Spinal cord (tissue), 9 donors: ENCODE measurements at regions not wholly inside any gene's neighbourhood (a gene's known extent, or its start where the extent isn't known, plus 50 kb on each side); places are given as distances from the start of the nearest gene placed in this dataset.
"Not testable (repeated sequence)": the region's sequence is repeated elsewhere in the genome, so short reads cannot be mapped to it uniquely, and the experiment has no call there.

Experiments used
- DNase-seq, 6 donors: peaks; one replicate each; pipeline versions ENCODE4 v3.0.0 to v3.0.0-alpha.2; 2013 to 2015; ENCODE audit warnings: low spot score in 6 of 6, low read depth in 4 of 6
- H3K27ac ChIP-seq: one replicate; pipeline ENCODE4 v1.5.1; 2013; ENCODE audit warnings: low read depth, low read length, control low read depth
- H3K27me3 ChIP-seq: one replicate; pipeline ENCODE4 v1.6.1; 2013; ENCODE audit warnings: low read length; ENCODE audit not compliant: control insufficient read depth, insufficient read depth
- H3K36me3 ChIP-seq: one replicate; pipeline ENCODE4 v1.6.1; 2013; ENCODE audit warnings: low read length; ENCODE audit not compliant: control insufficient read depth, insufficient read depth
- H3K4me1 ChIP-seq: one replicate; pipeline ENCODE4 v1.6.1; 2013; ENCODE audit warnings: low read length; ENCODE audit not compliant: control insufficient read depth, insufficient read depth
- H3K4me3 ChIP-seq: one replicate; pipeline ENCODE4 v1.5.1; 2013; ENCODE audit warnings: low read depth, low read length, control low read depth
- H3K9me3 ChIP-seq: one replicate; pipeline ENCODE4 v1.6.1; 2013; ENCODE audit warnings: low read length; ENCODE audit not compliant: control insufficient read depth, insufficient read depth
- WGBS: methylation state at CpG from one replicate; pipeline ENCODE4 v1.1.5; 2013; ENCODE audit warnings: missing lambda C conversion rate; ENCODE audit not compliant: insufficient coverage; 5-methylcytosine and 5-hydroxymethylcytosine counted together
- donor health status: healthy.

DNA sequence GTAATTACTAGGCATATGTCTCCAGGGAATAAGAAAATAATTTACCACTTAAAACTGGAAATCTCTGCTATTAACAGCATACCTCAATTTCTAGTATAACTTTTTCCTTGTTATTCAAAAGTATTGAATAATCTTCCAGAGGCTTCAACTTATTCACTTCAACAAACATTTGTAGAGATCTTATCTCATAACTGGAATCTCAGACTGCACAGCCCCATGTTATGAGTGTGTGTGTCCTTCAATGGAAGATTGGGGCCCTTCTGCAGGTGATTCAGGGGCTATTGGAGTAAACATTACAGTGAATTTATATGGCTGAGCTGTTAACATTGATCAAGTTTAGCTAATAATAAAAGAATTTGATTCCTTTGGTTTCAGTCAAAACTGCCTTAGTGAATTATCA, 946.1 kb downstream of the TTLL7 start:
- Histone ChIP-seq H3K9me3 (no peaks in the 10 kb centered on the region), H3K27me3 (no peaks in the 10 kb centered on the region), H3K4me1 (no peaks in the 10 kb centered on the region), H3K4me3 (no peak overlapping the region), H3K36me3 (no peaks in the 10 kb centered on the region), H3K27ac (no peak overlapping the region)
- DNase-seq = no peak

DNA sequence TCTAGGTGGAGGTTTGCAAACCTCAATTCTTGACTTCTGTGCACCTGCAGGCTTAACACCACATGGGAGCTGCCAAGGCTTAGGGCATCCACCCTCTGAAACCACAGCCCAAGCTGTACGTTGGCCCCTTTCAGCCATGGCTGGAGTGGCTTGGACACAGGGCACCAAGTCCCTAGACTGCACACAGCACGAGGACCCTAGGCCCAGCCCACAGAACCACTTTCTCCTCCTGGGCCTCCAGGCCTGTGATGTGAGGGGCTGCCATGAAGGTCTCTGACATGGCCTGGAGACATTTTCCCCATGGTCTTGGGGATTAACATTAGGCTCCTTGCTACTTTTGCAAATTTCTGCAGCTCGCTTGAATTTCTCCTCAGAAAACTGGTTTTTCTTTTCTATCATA, 947.9 kb downstream of the TTLL7 start:
- H3K4me1 ChIP-seq, DNase-seq, H3K4me3 ChIP-seq, H3K27me3 ChIP-seq, H3K9me3 ChIP-seq, H3K36me3 ChIP-seq, H3K27ac ChIP-seq: not testable (repeated sequence)
- WGBS = 94% methylated on average over 3 of the region's 3 CpGs

DNA sequence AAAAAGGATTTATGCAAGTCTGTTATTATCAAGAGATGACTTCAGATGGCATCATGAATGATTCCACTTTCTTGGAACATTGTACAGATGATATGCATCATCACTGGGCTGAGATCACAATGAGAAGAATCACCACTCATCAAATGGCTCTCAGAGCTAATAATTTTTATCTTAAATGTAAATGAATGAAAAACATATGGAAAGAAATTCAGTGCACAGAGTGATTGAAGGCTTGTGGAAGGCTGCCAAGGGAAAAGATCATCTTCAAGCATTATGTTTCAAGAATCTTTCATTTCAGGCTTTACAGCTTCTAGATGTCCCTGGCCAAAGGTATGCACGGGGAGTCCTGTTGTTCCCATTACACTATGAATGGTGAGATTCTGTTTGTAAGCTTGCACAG, 955.7 kb downstream of the TTLL7 start:
- no peaks in the 10 kb centered on the region for H3K9me3 ChIP-seq
- no peak overlapping the region for H3K27ac ChIP-seq
- no peaks in the 10 kb centered on the region for H3K36me3 ChIP-seq
- H3K4me1 ChIP-seq = no peaks in the 10 kb centered on the region
- H3K4me3 ChIP-seq = no peak overlapping the region
- WGBS = no CpG with 5 or more reads among the region's 1 CpG
- no peaks in the 10 kb centered on the region for H3K27me3 ChIP-seq
- DNase-seq = peak in 1 of 6 donors; percentile 6

DNA sequence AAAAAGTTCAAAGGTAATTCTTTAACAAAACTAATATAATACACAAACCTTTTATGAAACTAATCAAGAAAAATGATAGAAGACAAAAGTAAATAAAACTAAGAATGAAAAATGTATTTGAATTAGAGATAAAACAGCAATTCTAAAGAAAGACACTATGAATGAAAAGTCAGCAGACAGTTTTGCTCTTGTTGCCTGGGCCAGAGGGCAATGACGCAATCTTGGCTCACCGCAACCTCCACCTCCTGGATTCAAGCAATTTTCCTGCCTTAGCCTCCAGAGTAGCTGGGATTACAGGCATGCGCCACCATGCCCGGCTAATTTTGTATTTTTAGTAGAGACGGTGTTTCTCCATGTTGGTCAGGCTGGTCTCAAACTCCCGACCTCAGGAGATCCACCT, 959.8 kb downstream of the TTLL7 start:
- not testable (repeated sequence) for H3K4me1 ChIP-seq, H3K36me3 ChIP-seq, H3K27ac ChIP-seq, H3K4me3 ChIP-seq, DNase-seq, H3K27me3 ChIP-seq, H3K9me3 ChIP-seq
- 100% methylated on average over 6 of the region's 6 CpGs for WGBS

DNA sequence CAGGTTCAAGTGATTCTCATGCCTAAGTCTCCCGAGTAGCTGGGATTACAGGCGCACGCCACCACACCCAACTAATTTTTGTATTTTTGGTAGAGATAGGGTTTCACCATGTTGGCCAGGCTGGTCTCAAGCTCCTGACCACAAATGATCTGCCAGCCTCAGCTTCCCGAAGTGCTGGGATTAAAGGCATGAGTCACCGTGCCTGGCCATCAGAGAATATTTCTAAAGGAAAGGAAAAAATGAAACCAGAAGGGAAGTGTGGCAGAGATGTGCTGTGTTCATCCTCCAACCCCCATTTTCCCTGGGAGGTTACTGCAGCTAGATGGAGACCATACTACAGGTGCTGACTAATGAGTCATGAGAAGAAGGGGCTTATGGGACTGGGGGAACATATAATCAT, 964.1 kb downstream of the TTLL7 start:
- Histone ChIP-seq H3K27ac (no peak overlapping the region), H3K9me3 (no peaks in the 10 kb centered on the region), H3K4me1 (no peaks in the 10 kb centered on the region), H3K36me3 (no peaks in the 10 kb centered on the region), H3K4me3 (no peak overlapping the region), H3K27me3 (no peaks in the 10 kb centered on the region)
- WGBS = 100% methylated on average over 2 of the region's 5 CpGs
- no peak for DNase-seq

DNA sequence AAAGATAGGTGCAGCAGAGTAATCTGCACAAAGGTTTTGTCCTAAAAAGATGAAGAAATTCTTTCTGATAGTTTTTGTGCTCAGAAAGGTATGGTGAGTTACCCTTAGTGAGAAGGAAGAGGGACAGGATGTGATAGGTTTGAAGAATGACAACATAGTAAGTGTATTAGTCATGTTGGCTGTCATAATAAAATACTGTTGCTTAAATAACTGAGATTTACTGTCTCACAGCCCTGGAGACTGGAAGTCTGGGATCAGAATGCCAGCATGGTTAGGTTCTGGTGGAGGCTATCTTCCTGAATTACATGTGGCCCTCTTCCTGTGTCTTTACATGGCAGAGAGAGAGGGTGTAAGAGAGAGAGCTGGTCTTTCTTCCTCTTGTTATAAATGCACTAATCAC, 965.2 kb downstream of the TTLL7 start:
- H3K27ac ChIP-seq = no peak overlapping the region
- no peaks in the 10 kb centered on the region for H3K9me3 ChIP-seq
- no peaks in the 10 kb centered on the region for H3K27me3 ChIP-seq
- H3K36me3 ChIP-seq = no peaks in the 10 kb centered on the region
- H3K4me3 ChIP-seq = no peak overlapping the region
- no peak for DNase-seq
- no peaks in the 10 kb centered on the region for H3K4me1 ChIP-seq

DNA sequence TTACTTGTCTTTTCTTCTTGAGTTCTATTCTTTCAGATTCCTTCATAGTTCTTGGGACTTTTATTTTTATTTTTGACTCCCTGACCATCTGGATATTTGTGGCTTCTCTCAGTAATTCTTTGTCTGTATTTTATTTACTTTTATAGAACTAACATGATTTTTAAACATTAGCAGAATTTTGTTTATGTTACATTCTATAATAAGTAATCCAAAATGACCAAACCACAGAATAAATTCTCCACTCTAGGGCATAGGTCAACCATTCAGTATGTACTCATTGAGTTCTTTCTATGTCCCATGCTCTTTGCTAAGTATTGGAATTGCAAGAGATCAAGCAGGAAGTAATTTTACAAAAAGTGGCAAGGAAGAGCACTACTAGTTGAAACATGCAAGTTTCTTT, 969.0 kb downstream of the TTLL7 start:
- H3K9me3 ChIP-seq = no peaks in the 10 kb centered on the region
- H3K4me1 ChIP-seq = no peaks in the 10 kb centered on the region
- no peaks in the 10 kb centered on the region for H3K36me3 ChIP-seq
- H3K4me3 ChIP-seq = no peak overlapping the region
- H3K27me3 ChIP-seq = no peaks in the 10 kb centered on the region
- no peak overlapping the region for H3K27ac ChIP-seq
- DNase-seq = no peak

DNA sequence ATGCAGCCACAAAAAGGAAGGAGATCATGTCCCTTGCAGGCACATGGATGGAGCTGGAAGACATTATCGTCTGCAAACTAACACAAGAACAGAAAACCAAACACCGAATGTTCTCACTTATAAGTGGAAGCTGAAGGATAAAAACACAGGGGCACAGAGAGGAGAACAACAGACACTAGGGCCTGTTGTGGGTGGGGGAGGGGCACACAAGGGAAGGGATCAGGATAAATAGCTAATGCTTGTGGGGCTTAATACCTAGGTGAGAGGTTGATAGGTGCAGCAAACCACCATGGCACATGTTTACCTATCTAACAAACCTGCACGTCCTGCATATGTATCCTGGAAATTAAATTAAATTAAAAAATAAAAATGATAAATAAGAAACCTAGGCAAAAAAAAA, 969.9 kb downstream of the TTLL7 start:
- no peak overlapping the region for H3K27ac ChIP-seq
- no CpG with 5 or more reads among the region's 3 CpGs for WGBS
- DNase-seq = no peak

DNA sequence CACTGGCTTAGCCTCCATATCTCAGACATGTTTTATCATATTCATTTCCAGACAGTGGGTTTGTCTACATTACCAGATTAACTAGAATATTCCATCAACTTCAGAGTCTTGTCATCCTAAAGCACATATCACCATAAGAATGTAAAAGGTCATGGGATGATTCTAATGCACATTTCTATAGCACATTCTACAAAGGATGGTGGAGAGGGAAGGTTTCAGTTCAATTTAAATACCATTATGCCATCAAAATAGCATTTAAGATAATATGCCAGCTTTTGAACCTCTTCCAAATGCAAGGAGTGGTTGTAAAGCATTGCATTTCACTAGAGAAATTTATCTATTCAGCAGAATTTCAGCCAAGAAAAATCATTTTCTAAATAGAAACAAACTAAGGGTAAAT, 970.5 kb downstream of the TTLL7 start:
- no peak for DNase-seq
- Histone ChIP-seq H3K4me3 (no peak overlapping the region), H3K27me3 (no peaks in the 10 kb centered on the region), H3K9me3 (no peaks in the 10 kb centered on the region), H3K4me1 (no peaks in the 10 kb centered on the region), H3K36me3 (no peaks in the 10 kb centered on the region), H3K27ac (no peak overlapping the region)

More for the DNA sequence above, 969.9 kb downstream of the TTLL7 start:
- H3K36me3 ChIP-seq = no peaks in the 10 kb centered on the region
- H3K27me3 ChIP-seq = no peaks in the 10 kb centered on the region
- no peaks in the 10 kb centered on the region for H3K9me3 ChIP-seq
- H3K4me3 ChIP-seq = no peak overlapping the region
- no peaks in the 10 kb centered on the region for H3K4me1 ChIP-seq

DNA sequence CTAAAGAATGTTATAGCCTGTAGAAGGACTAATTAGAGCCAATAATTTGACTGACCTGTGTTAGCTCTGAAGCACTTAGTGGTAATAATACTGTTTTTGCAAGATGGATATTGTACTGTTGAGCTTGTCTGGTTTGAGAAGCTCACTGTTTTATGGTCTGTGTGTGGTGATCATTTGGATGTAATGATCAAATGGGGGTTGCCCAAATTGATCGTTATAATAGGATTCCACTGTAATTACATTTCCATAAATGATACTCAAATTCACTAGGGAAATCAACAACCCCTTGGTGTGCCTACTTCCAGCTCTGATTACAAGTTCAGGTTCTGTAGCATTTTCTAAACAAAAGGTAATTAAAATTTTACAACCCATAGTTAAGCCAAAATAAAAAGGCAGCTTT, 971.4 kb downstream of the TTLL7 start:
- WGBS = no CpG with 5 or more reads among the region's 1 CpG
- no peak overlapping the region for H3K4me3 ChIP-seq

DNA sequence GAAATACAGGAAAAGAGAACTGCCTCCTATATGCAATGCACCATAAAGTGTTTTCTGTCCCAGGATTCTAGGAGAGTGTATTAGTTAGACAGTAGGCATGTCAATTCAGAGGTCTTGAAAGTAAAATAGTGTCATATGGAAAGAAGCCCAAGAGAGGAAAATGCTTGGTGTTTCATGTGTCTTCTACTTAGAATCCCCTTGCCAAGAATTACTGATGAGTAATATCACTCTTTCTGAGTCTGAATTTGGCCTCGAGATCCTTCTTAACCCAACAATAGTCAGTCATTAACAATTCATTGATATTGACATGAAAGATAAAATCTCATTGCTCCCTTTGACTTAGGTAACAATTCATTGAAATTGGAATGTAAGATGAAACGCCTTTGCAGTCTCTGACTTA, 972.2 kb downstream of the TTLL7 start:
- Histone ChIP-seq H3K4me1 (no peaks in the 10 kb centered on the region), H3K27ac (no peak overlapping the region), H3K36me3 (no peaks in the 10 kb centered on the region), H3K9me3 (no peaks in the 10 kb centered on the region), H3K4me3 (no peak overlapping the region), H3K27me3 (no peaks in the 10 kb centered on the region)
- WGBS = no CpG with 5 or more reads among the region's 2 CpGs
- no peak for DNase-seq

More for the DNA sequence above, 971.4 kb downstream of the TTLL7 start:
- H3K9me3 ChIP-seq = no peaks in the 10 kb centered on the region
- H3K27me3 ChIP-seq = no peaks in the 10 kb centered on the region
- H3K4me1 ChIP-seq = no peaks in the 10 kb centered on the region
- H3K27ac ChIP-seq = no peak overlapping the region
- DNase-seq = peak in 4 of 6 donors; percentile 1 to 92 (median 16)
- no peaks in the 10 kb centered on the region for H3K36me3 ChIP-seq
